Chondrocyte (in vitro differentiated cells): ENCODE measurements at regions not wholly inside any gene's neighbourhood (a gene's known extent, or its start where the extent isn't known, plus 50 kb on each side); places are given as distances from the start of the nearest gene placed in this dataset.

Experiments
- DNase-seq: peaks from one replicate; pipeline ENCODE4 v3.0.0; 2021; ENCODE audit warnings: mixed read lengths, low spot score
- H3K27ac Mint-ChIP-seq: one replicate; pipeline ENCODE4 v1.8.0; 2021; ENCODE audit warnings: mild to moderate bottlenecking, moderate library complexity, mixed read lengths; ENCODE audit not compliant: unreplicated experiment
- H3K27me3 Mint-ChIP-seq: 2 replicates; pipeline ENCODE4 v1.8.0; 2021; ENCODE audit warnings: low read depth, mixed read lengths
- H3K36me3 Mint-ChIP-seq: 2 replicates; pipeline ENCODE4 v1.8.0; 2021; ENCODE audit warnings: low read depth, mixed read lengths
- H3K4me1 Mint-ChIP-seq: 2 replicates; pipeline ENCODE4 v1.8.0; 2021; ENCODE audit warnings: low read depth, mild to moderate bottlenecking, mixed read lengths
- H3K4me3 Mint-ChIP-seq: one replicate; pipeline ENCODE4 v1.8.0; 2021; ENCODE audit warnings: mild to moderate bottlenecking, moderate library complexity, mixed read lengths; ENCODE audit not compliant: unreplicated experiment
- H3K9me3 Mint-ChIP-seq: 2 replicates; pipeline ENCODE4 v1.8.0; 2021; ENCODE audit warnings: low read depth, mixed read lengths
- CTCF ChIP-seq: fragments of 200-600 bp; sonication (generic); IDR thresholded peaks from 2 replicates; pipeline ENCODE4 v1.5.0; 2021; ENCODE audit warnings: antibody characterized with exemption, mild to moderate bottlenecking, moderate library complexity

GRCh38 chr1:233444484-233444883 is 117.0 kb downstream of the MAP3K21 start:
- H3K27ac Mint-ChIP-seq = no peak overlapping the region
- H3K9me3 Mint-ChIP-seq = peaks cover 4% of the 10 kb centered on the region
- H3K4me3 Mint-ChIP-seq = no peak overlapping the region
- no peak for TF ChIP-seq CTCF
- no peak for DNase-seq
- no peaks in the 10 kb centered on the region for H3K27me3 Mint-ChIP-seq
- peaks cover 10% of the 10 kb centered on the region for H3K4me1 Mint-ChIP-seq
- no peaks in the 10 kb centered on the region for H3K36me3 Mint-ChIP-seq

- Mint-ChIP-seq H3K27ac (no peak overlapping the region), H3K27me3 (no peaks in the 10 kb centered on the region), H3K9me3 (peaks cover 4% of the 10 kb centered on the region), H3K36me3 (no peaks in the 10 kb centered on the region), H3K4me1 (peaks cover 5% of the 10 kb centered on the region), H3K4me3 (no peak overlapping the region)
- TF ChIP-seq CTCF = no peak
- DNase-seq = no peak
Observed at GRCh38 chr1:233445737-233446136, 118.2 kb downstream of the MAP3K21 start.

- Mint-ChIP-seq H3K4me1 (peaks cover 5% of the 10 kb centered on the region), H3K27me3 (peaks cover 1% of the 10 kb centered on the region), H3K36me3 (no peaks in the 10 kb centered on the region), H3K27ac (no peak overlapping the region), H3K9me3 (peaks cover 4% of the 10 kb centered on the region), H3K4me3 (no peak overlapping the region)
- TF ChIP-seq CTCF = no peak
- DNase-seq = no peak
Observed at GRCh38 chr1:233446935-233447334, 119.4 kb downstream of the MAP3K21 start.

- Mint-ChIP-seq H3K27me3 (peaks cover 1% of the 10 kb centered on the region), H3K36me3 (no peaks in the 10 kb centered on the region), H3K27ac (no peak overlapping the region), H3K4me1 (no peaks in the 10 kb centered on the region), H3K9me3 (peaks cover 4% of the 10 kb centered on the region), H3K4me3 (no peak overlapping the region)
- DNase-seq = no peak
- TF ChIP-seq CTCF = no peak
Observed at GRCh38 chr1:233448109-233448689, 120.7 kb downstream of the MAP3K21 start.

GRCh38 chr1:233452724-233453123 is 125.2 kb downstream of the MAP3K21 start:
- H3K36me3 Mint-ChIP-seq = no peaks in the 10 kb centered on the region
- H3K4me3 Mint-ChIP-seq = no peak overlapping the region
- peaks cover 12% of the 10 kb centered on the region for H3K27me3 Mint-ChIP-seq
- no peaks in the 10 kb centered on the region for H3K9me3 Mint-ChIP-seq
- no peak for TF ChIP-seq CTCF
- DNase-seq = no peak
- no peaks in the 10 kb centered on the region for H3K4me1 Mint-ChIP-seq
- H3K27ac Mint-ChIP-seq = no peak overlapping the region
